ENCODE measurements at regions not wholly inside any gene's neighbourhood (a gene's known extent, or its start where the extent isn't known, plus 50 kb on each side); places are given as distances from the start of the nearest gene placed in this dataset.
"Not testable (repeated sequence)": the region's sequence is repeated elsewhere in the genome, so short reads cannot be mapped to it uniquely, and the experiment has no call there.

GRCh38 chr1:56125316-56125715 is 454.0 kb downstream of the PLPP3 start:
- Histone ChIP-seq H3K36me3 (no peaks in the 10 kb centered on the region), H3K4me1 (no peaks in the 10 kb centered on the region), H3K4me3 (no peak overlapping the region), H3K9me3 (no peaks in the 10 kb centered on the region), H3K27ac (no peak overlapping the region), H3K27me3 (no peaks in the 10 kb centered on the region)
- no peak for DNase-seq (ENCODE audit: low spot score)
- TF ChIP-seq CTCF (IDR thresholded peaks at IDR 0.05) = no peak

- no peaks in the 10 kb centered on the region for H3K9me3 ChIP-seq
- H3K4me1 ChIP-seq = no peaks in the 10 kb centered on the region
- DNase-seq (ENCODE audit: low spot score) = no peak
- no peak for TF ChIP-seq CTCF (IDR thresholded peaks at IDR 0.05)
- no peaks in the 10 kb centered on the region for H3K36me3 ChIP-seq
- H3K4me3 ChIP-seq = no peak overlapping the region
- no peaks in the 10 kb centered on the region for H3K27me3 ChIP-seq
- no peak overlapping the region for H3K27ac ChIP-seq
These were observed 455.5 kb downstream of the PLPP3 start for GRCh38 chr1:56123826-56124225.

GRCh38 chr1:56123421-56123820 is 455.9 kb downstream of the PLPP3 start:
- Histone ChIP-seq H3K36me3 (no peaks in the 10 kb centered on the region), H3K4me3 (no peak overlapping the region), H3K4me1 (no peaks in the 10 kb centered on the region), H3K9me3 (no peaks in the 10 kb centered on the region), H3K27ac (no peak overlapping the region), H3K27me3 (no peaks in the 10 kb centered on the region)
- no peak for DNase-seq (ENCODE audit: low spot score)
- no peak for TF ChIP-seq CTCF (IDR thresholded peaks at IDR 0.05)

- Histone ChIP-seq H3K4me1 (no peaks in the 10 kb centered on the region), H3K4me3 (no peak overlapping the region), H3K27me3 (no peaks in the 10 kb centered on the region), H3K36me3 (no peaks in the 10 kb centered on the region), H3K9me3 (no peaks in the 10 kb centered on the region), H3K27ac (no peak overlapping the region)
- DNase-seq (ENCODE audit: low spot score) = no peak
- no peak for TF ChIP-seq CTCF (IDR thresholded peaks at IDR 0.05)
These were observed 459.3 kb downstream of the PLPP3 start for GRCh38 chr1:56120021-56120420.

- not testable (repeated sequence) for H3K27me3 ChIP-seq; H3K27ac ChIP-seq; DNase-seq (ENCODE audit: low spot score); H3K36me3 ChIP-seq; H3K4me3 ChIP-seq; H3K9me3 ChIP-seq; H3K4me1 ChIP-seq
These were observed 460.7 kb downstream of the PLPP3 start for GRCh38 chr1:56118676-56119075.

- peaks cover 0 to 15% of the 10 kb centered on the region in 2 donors for H3K9me3 ChIP-seq
- no peak for TF ChIP-seq CTCF (IDR thresholded peaks at IDR 0.05)
These were observed 463.7 kb downstream of the PLPP3 start for GRCh38 chr1:56115701-56116100.

More at GRCh38 chr1:56115701-56116100, 463.7 kb downstream of the PLPP3 start:
- no peak for DNase-seq (ENCODE audit: low spot score)
- no peak overlapping the region for H3K4me3 ChIP-seq
- no peaks in the 10 kb centered on the region for H3K27me3 ChIP-seq
- H3K36me3 ChIP-seq = no peaks in the 10 kb centered on the region
- no peak overlapping the region for H3K27ac ChIP-seq
- no peaks in the 10 kb centered on the region for H3K4me1 ChIP-seq
